CD4-positive, alpha-beta T cell (primary cell): ENCODE measurements at regions not wholly inside any gene's neighbourhood (a gene's known extent, or its start where the extent isn't known, plus 50 kb on each side); places are given as distances from the start of the nearest gene placed in this dataset.

Experiments
- ATAC-seq: fragments of 200-7000 bp; cut with Tn5 transposase; one replicate; pipeline ENCODE4 v1.10.0; 2022; ENCODE audit warnings: mild to moderate bottlenecking; ENCODE audit not compliant: poor library complexity
- CTCF ChIA-PET: fragments of 350-600 bp; sonication (Branson Sonifier 250); formaldehyde crosslinking; loops from one replicate; lab custom pipeline; 2021; ENCODE audit warnings: antibody characterized with exemption, inconsistent platforms; lab: Charles Lee
- POLR2A ChIA-PET: fragments of 350-600 bp; sonication (Branson Sonifier 250); formaldehyde crosslinking; loops from one replicate; lab custom pipeline; 2021; ENCODE audit warnings: antibody characterized with exemption, inconsistent platforms; lab: Charles Lee
- DNase-seq, 14 experiments: peaks; one replicate each; pipeline ENCODE4 v3.0.0-alpha.2; 2013 to 2020; ENCODE audit warnings: mixed read lengths in 2 of 14
- H3K27ac ChIP-seq, 2 donors: one replicate each; pipeline versions ENCODE4 v1.5.1 to v1.7.0; 2013; ENCODE audit warnings: low read length in 2 of 2, low read depth in 1 of 2, mild to moderate bottlenecking in 1 of 2
- H3K27me3 ChIP-seq, 2 experiments: 1 replicate in 1 of 2; 2 replicates in 1 of 2; pipeline versions ENCODE4 v1.6.1 to v1.7.0; 2013; ENCODE audit warnings: low read length in 2 of 2, control low read depth in 1 of 2, mild to moderate bottlenecking in 1 of 2, moderate library complexity in 1 of 2; ENCODE audit not compliant: insufficient read depth in 2 of 2, control insufficient read depth in 1 of 2
- H3K36me3 ChIP-seq: one replicate; pipeline ENCODE4 v1.6.1; 2013; ENCODE audit warnings: low read length, control low read depth; ENCODE audit not compliant: insufficient read depth
- H3K4me1 ChIP-seq: one replicate; pipeline ENCODE4 v1.6.1; 2013; ENCODE audit warnings: low read length, control low read depth; ENCODE audit not compliant: insufficient read depth
- H3K4me3 ChIP-seq: one replicate; pipeline ENCODE4 v1.5.1; 2013; ENCODE audit warnings: mild to moderate bottlenecking, low read length, moderate library complexity
- H3K9me3 ChIP-seq, 2 experiments: 1 replicate in 1 of 2; 2 replicates in 1 of 2; pipeline versions ENCODE4 v1.6.1 to v1.7.0; 2013; ENCODE audit warnings: low read length in 2 of 2, mild to moderate bottlenecking in 2 of 2, control low read depth in 1 of 2, moderate library complexity in 1 of 2; ENCODE audit not compliant: control insufficient read depth in 1 of 2, insufficient read depth in 1 of 2
- H3K27ac Mint-ChIP-seq: one replicate; pipeline ENCODE4 v1.8.0; 2020; ENCODE audit warnings: mixed read lengths
- H3K27me3 Mint-ChIP-seq: one replicate; pipeline ENCODE4 v1.8.0; 2021; ENCODE audit warnings: mixed read lengths
- H3K36me3 Mint-ChIP-seq: one replicate; pipeline ENCODE4 v1.8.0; 2021; ENCODE audit warnings: low read depth, mixed read lengths
- H3K4me1 Mint-ChIP-seq: one replicate; pipeline ENCODE4 v1.8.0; 2021; ENCODE audit warnings: low read depth, mixed read lengths
- H3K4me3 Mint-ChIP-seq: one replicate; pipeline ENCODE4 v1.8.0; 2020; ENCODE audit warnings: mild to moderate bottlenecking, mixed read lengths
- H3K9me3 Mint-ChIP-seq: one replicate; pipeline ENCODE4 v1.8.0; 2020; ENCODE audit warnings: mixed read lengths
- intact Hi-C, 2 experiments: fragments of 100-400 bp; cut with DNase I in 1 of 2; cut with micrococcal nuclease in 1 of 2; formaldehyde crosslinking; loops; one replicate each; pipeline versions ENCODE4 v1.15.1 to v1.9.0; 2023 to 2025; cut with DNase I, micrococcal nuclease
- TF ChIP-seq, protein P1 (sequence below): fragments of 200-600 bp; IDR thresholded peaks from one replicate; pipeline ENCODE4 v1.8.0; 2022; ENCODE audit warnings: antibody characterized with exemption, mild to moderate bottlenecking

DNA sequence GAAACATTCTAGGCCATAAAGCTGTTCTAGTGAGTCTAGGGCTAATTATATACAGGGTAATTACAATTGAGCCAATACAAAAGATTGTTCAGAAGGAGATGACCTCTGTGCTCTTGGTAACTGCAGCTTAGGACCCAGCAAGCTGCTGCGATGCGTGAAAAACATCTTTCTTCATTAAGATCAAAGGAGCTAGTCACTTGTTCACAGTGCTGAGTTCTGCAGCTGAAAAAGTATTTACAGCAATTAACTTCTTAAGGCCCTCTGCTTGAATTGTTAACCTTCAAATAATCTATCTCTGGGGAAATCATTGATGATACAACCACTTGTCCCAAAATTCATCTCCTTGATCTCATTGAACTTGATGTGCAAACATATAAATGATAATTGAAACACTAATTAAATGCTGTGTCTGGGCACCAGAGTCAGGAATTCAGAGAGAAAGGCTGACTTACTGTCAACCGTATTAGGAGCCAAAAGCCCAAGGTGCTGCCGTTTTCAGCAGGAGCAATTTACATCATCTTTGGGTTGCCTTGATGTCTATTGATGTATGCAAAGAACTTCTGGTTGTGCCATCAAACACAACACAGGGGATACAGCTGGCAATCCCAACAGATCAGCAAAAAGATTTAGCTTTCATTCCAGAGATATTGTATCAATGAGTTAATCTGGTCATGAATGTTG lies 213.0 kb downstream of the NECTIN3 start:
- ChIA-PET CTCF (interaction anchor here (0.5 kb wide), 1 partner anchor 1303 kb away, joined by 3 read pairs; no protein-coding TSS in a partner anchor), POLR2A (interaction anchor here (0.5 kb wide), 1 partner anchor 1518 kb away, joined by 4 read pairs; no protein-coding TSS in a partner anchor)
- Mint-ChIP-seq H3K27me3 (no peaks in the 10 kb centered on the region), H3K36me3 (no peaks in the 10 kb centered on the region), H3K4me1 (peaks cover 31% of the 10 kb centered on the region), H3K9me3 (no peaks in the 10 kb centered on the region), H3K4me3 (no peak overlapping the region), H3K27ac (no peak overlapping the region)
- ATAC-seq (no peak), DNase-seq (no peak)
- Histone ChIP-seq H3K4me3 (no peak overlapping the region), H3K4me1 (no peaks in the 10 kb centered on the region), H3K9me3 (no peaks in the 10 kb centered on the region), H3K27me3 (no peaks in the 10 kb centered on the region), H3K36me3 (no peaks in the 10 kb centered on the region), H3K27ac (no peak overlapping the region)
- intact Hi-C loops: no loop called here
- TF ChIP-seq, protein P1, sequence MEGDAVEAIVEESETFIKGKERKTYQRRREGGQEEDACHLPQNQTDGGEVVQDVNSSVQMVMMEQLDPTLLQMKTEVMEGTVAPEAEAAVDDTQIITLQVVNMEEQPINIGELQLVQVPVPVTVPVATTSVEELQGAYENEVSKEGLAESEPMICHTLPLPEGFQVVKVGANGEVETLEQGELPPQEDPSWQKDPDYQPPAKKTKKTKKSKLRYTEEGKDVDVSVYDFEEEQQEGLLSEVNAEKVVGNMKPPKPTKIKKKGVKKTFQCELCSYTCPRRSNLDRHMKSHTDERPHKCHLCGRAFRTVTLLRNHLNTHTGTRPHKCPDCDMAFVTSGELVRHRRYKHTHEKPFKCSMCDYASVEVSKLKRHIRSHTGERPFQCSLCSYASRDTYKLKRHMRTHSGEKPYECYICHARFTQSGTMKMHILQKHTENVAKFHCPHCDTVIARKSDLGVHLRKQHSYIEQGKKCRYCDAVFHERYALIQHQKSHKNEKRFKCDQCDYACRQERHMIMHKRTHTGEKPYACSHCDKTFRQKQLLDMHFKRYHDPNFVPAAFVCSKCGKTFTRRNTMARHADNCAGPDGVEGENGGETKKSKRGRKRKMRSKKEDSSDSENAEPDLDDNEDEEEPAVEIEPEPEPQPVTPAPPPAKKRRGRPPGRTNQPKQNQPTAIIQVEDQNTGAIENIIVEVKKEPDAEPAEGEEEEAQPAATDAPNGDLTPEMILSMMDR: no peak

DNA sequence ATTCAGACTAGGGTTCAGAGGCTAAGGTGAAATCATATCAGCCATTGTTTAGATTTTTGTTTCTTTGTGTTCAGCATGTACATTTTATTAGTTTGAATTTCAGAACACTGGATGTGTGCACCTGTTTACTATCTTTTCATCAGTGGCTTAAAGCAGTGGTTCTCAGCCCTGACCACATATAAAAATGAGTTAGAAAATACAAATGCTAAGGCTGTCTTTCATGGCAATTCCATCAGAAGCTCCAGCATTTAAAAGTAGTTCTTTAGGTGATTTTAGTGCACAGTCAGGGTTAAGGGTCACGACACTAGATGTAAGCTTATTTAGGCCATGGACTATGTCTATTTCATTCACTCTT lies 213.5 kb downstream of the NECTIN3 start:
- H3K27ac ChIP-seq: no peak overlapping the region
- H3K36me3 ChIP-seq: no peaks in the 10 kb centered on the region
- Mint-ChIP-seq H3K4me3 (no peak overlapping the region), H3K27me3 (no peaks in the 10 kb centered on the region), H3K36me3 (no peaks in the 10 kb centered on the region), H3K27ac (no peak overlapping the region), H3K4me1 (peaks cover 31% of the 10 kb centered on the region), H3K9me3 (no peaks in the 10 kb centered on the region)
- H3K9me3 ChIP-seq: no peaks in the 10 kb centered on the region
- ATAC-seq (no peak), DNase-seq (no peak)
- POLR2A ChIA-PET: no interaction called here
- no peak overlapping the region for H3K4me3 ChIP-seq
- CTCF ChIA-PET: no interaction called here
- no peaks in the 10 kb centered on the region for H3K4me1 ChIP-seq
- intact Hi-C loops: no loop called here
- TF ChIP-seq, protein P1: no peak
- no peaks in the 10 kb centered on the region for H3K27me3 ChIP-seq

GRCh38 chr3:111285694-111286093 lies 214.1 kb downstream of the NECTIN3 start:
- Histone ChIP-seq H3K27me3 (no peaks in the 10 kb centered on the region), H3K36me3 (no peaks in the 10 kb centered on the region), H3K9me3 (no peaks in the 10 kb centered on the region), H3K4me3 (no peak overlapping the region), H3K4me1 (no peaks in the 10 kb centered on the region), H3K27ac (no peak overlapping the region)
- Mint-ChIP-seq H3K4me3 (no peak overlapping the region), H3K9me3 (no peaks in the 10 kb centered on the region), H3K4me1 (peaks cover 31% of the 10 kb centered on the region), H3K27me3 (no peaks in the 10 kb centered on the region), H3K27ac (no peak overlapping the region), H3K36me3 (no peaks in the 10 kb centered on the region)
- TF ChIP-seq, protein P1: no peak
- ChIA-PET CTCF (no interaction called here), POLR2A (no interaction called here)
- ATAC-seq (no peak), DNase-seq (no peak)
- intact Hi-C loops: no loop called here
